SH-SY5Y (cell line): ENCODE measurements at regions not wholly inside any gene's neighbourhood (a gene's known extent, or its start where the extent isn't known, plus 50 kb on each side); places are given as distances from the start of the nearest gene placed in this dataset.

Source experiments
- GATA2 ChIP-seq: IDR thresholded peaks from 2 replicates; pipeline ENCODE4 v1.6.1; 2011; ENCODE audit warnings: mild to moderate bottlenecking, low read depth, low read length
- GATA3 ChIP-seq: IDR thresholded peaks from 2 replicates; pipeline ENCODE4 v1.6.1; 2011; ENCODE audit warnings: low read depth, mild to moderate bottlenecking, low read length, moderate library complexity

- TF ChIP-seq GATA3 (no peak), GATA2 (no peak)
These were observed 55.1 kb downstream of the TMEM174 start for GRCh38 chr5:73228052-73228451.
